ENCODE measurements at regions not wholly inside any gene's neighbourhood (a gene's known extent, or its start where the extent isn't known, plus 50 kb on each side); places are given as distances from the start of the nearest gene placed in this dataset.
A peak's percentile ranks its signal among the peaks of the same experiment; 100 is the strongest.
"Not testable (repeated sequence)": the region's sequence is repeated elsewhere in the genome, so short reads cannot be mapped to it uniquely, and the experiment has no call there.

DNA sequence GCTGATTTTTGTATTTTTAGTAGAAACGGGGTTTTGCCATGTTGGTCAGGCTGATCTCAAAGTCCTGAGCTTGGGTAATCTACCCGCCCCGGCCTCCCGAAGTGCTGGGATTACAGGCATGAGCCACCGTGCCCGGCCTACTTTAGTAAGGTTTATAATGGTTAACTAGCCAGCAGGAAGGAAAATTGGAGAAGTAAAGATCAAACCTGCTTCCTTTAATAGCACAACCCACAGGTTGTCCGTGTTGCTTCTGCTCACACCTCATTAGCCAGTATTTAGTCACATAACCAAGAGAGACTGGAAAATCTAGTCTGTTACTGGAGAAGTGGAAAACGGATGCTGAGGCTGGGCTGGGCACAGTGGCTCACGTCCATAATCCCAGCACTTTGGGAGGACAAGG lies 51.9 kb upstream of the TBL1XR1 start:
- DNase-seq (ENCODE audit: low spot score), result no peak

- no peak for DNase-seq (ENCODE audit: low spot score)
Observed at GRCh38 chr3:177250151-177250550, 52.9 kb upstream of the TBL1XR1 start.

DNA sequence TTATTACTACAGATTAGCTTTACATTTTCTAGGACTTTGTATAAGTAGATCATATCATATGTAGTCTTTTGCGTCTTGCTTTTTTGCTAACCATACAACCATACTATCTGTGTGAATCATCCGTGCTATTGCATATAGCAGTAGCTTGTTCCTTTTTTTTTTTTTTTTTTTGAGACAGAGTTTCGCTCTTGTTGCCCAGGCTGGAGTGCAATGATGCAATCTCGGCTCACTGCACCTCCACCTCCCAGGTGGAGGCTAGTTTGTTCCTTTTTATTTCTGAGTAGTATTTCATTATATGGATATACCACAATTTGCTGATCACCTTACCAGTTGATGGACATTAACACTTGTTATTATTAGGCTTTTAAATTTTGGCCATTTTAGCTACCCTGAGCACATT lies 54.5 kb upstream of the TBL1XR1 start:
- DNase-seq (ENCODE audit: low spot score), result no peak

DNA sequence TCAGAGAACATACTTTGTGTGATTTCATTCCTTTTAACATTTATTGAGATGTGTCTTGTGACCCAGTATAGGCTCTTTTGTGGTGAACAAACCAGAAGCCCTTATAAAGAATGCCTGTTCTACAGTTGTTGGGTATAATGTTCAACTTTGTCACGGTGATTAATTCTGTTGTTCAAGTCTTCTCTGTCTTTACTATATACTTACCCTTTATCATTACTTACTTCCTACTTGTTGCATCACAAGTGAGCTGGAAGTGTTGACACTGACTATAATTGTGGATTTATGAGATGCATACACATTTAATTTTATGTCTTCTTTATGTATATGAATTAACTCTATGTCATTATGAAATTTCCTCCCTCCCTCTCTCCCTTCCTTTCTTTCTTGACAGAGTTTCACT lies 59.7 kb upstream of the TBL1XR1 start:
- no peak for DNase-seq (ENCODE audit: low spot score)

DNA sequence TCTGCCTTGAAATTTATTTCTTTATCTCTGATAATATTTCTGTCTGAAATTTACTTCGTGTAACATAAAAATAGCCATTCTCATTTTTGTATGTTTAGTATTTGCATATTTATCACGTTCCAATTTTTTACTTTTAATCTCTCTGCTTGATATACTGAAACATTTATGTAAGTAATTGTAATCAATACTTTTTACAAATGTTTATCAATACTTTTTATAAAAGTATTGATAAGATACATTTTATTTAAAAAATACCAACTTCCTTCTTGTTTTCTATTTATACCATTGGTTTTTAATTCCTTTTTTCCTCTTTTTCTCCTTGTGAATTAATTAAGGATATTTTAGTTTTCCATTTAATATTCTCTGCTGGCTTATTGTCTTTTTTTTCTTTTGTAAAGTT lies 60.3 kb upstream of the TBL1XR1 start:
- DNase-seq (ENCODE audit: low spot score), result no peak

GRCh38 chr3:177262396-177262795 lies 65.1 kb upstream of the TBL1XR1 start:
- no peak for DNase-seq (ENCODE audit: low spot score)

DNA sequence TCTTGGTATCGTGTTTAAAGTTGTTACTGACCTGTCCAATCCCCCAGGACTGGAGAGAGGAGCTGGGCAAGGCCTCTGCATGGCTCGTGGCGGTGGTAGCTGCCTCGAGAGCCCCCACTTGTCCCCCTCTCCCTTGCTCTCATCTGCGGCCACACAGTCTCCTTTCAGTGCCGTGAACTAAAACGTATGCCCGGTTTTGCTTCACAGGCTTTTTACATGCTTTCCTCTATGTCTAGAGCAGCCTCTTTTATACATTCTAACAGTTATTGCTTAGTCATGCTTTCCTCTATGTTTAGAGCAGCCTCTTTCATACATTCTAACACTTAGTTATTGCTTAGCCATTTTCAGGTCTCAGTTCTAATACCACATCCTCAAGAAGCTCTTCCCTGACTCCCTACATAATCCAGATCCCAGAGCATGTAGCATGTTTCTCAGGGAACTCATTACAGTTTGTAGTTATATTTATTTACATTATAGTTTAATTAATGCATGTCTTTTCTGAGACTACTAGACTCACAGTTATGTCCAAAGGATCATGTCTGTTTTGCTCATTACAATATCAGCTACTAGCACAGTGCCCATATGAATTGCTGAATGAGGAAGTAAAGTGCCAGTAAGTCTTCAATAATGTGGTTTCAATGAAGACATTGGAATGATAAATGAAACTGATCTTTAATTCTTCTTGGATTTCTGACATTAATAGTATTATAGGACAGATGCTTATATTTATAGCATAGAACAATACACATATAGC lies 66.5 kb upstream of the TBL1XR1 start:
- peak; percentile 20 for DNase-seq (ENCODE audit: low spot score)

- not testable (repeated sequence) for DNase-seq (ENCODE audit: low spot score)
Observed at GRCh38 chr3:177271811-177272501, 74.7 kb upstream of the TBL1XR1 start.

DNA sequence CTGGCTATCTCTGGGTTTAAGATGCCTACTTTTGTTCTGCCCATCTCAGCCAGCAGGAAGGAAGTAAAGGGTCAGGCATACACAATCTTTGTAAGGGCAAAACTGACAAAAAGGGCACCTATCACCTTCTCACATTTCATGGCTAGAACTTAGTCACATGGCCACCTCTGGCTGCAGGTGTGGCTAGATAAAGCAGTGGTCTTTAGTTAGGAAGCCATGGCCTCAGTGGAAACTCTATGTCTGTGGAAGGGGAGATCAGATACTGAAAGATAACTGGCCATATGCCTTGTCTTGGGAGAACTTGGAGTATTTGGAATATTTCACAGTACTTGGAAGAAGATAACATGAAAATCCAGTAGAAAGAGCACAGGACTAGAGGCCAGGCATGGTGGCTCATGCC lies 80.7 kb upstream of the TBL1XR1 start:
- no peak for DNase-seq (ENCODE audit: low spot score)

- no peak for DNase-seq (ENCODE audit: low spot score)
Observed at GRCh38 chr3:177279118-177279815, 82.0 kb upstream of the TBL1XR1 start.

GRCh38 chr3:177281292-177282118 lies 84.2 kb upstream of the TBL1XR1 start:
- no peak for DNase-seq (ENCODE audit: low spot score)

GRCh38 chr3:177282119-177282655 lies 84.9 kb upstream of the TBL1XR1 start:
- no peak for DNase-seq (ENCODE audit: low spot score)

DNA sequence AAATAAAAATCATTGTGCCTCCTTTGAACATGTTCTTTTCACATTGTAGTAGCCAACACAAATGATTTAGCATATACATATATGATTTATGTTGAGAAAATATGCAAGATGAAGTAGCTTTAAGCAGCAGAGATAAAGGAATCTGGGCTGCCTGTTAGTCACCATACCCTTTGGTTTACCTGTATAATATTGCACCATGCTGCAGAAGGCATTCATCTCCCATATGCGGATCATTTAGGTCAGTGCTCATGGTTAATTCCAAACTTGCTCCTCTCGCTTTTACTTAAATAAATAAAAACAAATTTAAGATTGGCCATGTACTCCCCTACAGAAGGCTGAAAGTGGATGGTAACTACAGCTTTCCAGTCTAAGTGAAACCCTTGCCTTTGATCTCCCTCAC lies 86.7 kb upstream of the TBL1XR1 start:
- DNase-seq (ENCODE audit: low spot score), result no peak

- no peak for DNase-seq (ENCODE audit: low spot score)
Observed at GRCh38 chr3:177284383-177284881, 87.2 kb upstream of the TBL1XR1 start.

GRCh38 chr3:177286034-177286433 lies 88.8 kb upstream of the TBL1XR1 start:
- no peak for DNase-seq (ENCODE audit: low spot score)

GRCh38 chr3:177287231-177287630 lies 89.9 kb upstream of the TBL1XR1 start:
- no peak for DNase-seq (ENCODE audit: low spot score)

DNA sequence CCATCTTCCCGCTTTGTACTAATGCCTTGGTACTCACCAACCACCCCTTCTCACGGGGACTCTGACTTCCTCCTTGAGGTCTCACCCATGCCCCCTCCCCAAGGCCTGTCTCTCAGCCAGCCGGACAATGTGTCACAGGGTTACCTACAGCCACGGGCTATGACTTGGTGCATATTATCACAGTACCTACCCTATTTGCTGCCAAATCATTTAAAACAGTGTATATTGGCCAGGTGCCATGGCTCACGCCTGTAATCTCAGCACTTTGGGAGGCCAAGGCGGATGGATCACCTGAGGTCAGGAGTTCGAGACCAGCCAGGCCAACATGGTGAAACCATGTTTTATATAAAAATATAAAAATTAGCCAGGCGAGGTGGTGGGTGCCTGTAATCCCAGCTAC lies 93.4 kb upstream of the TBL1XR1 start:
- no peak for DNase-seq (ENCODE audit: low spot score)

- DNase-seq (ENCODE audit: low spot score), result no peak
Observed at GRCh38 chr3:177294221-177294620, 96.9 kb upstream of the TBL1XR1 start.

DNA sequence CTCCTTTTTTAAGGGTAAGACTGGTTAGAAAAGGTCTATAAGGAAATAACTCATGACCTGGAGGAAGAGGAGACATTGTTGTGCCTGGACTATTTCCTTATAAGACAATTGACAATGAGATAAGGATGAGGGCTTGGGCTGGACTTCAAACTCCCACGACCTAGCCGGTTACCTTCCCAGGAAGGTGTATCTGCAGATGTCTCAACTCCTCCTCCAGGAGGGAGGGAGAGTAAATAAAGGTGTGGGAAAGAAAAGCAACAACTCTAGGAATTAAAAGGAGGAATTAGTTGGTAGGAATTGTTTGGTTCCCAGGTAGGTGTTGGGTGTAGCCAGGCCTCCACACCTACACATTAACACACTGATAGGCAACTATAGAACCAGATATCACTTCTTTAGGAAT lies 97.8 kb upstream of the TBL1XR1 start:
- DNase-seq (ENCODE audit: low spot score), result no peak

DNA sequence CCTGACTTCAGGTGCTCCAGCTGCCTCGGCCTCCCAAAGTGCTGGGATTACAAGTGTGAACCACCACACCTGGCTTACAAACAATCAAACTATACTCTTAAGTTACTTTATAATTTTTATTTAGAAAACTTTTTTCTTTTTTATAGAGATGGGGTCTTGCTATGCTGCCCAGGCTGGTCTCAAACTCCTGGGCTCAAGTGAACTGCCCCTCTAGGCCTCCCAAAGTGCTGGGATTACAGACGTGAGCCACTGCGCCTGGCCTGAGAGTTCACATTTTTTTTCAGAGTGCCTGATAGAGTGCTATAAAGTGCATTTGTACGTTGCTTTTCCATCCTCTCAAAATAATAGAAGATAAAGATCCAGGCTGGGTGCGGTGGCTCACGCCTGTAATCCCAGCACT lies 102.0 kb upstream of the TBL1XR1 start:
- no peak for DNase-seq (ENCODE audit: low spot score)

DNA sequence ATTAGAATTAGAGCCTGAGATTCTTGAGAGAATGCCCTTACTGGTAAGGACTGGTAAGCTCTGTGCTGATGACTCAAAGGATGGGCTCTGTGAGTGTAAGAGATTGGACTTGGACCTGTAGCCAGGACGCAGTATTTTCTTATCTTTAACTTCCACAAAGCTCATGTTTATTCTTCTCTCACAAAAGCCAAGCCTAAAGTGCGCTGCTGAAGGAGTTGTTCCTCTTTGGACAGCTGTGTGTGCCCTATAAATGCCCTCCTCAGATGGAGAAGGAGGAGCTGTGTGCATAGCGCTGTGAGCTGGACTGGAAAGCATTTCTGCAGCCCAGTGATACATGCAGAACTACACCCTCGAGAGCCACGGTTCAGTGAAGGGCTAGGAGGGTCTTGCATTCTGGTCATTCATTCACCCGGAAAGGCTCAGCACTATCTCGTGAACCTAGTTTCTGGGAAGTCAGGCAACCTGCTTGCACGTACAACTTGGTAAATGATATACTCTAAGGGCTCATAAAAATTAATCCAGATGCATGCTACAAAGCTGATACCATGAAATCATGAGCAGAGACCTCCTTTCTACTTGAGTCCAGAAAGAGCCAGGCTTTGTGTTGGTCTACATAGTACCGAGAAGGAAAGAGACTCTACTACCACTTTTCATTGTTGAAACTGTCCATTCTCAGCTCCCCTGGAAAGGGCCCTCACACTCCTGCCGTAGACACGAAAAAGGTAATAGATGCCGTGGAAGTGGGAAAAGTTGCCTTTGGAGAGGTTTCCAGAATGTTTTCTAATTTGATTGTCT lies 103.0 kb upstream of the TBL1XR1 start:
- DNase-seq (ENCODE audit: low spot score), result no peak
